PFSK-1 (cell line): ENCODE measurements at regions not wholly inside any gene's neighbourhood (a gene's known extent, or its start where the extent isn't known, plus 50 kb on each side); places are given as distances from the start of the nearest gene placed in this dataset.

Source experiments
- FOXP2 ChIP-seq: optimal IDR thresholded peaks from 2 replicates; pipeline ENCODE3; 2011; ENCODE audit warnings: borderline replicate concordance, control low read depth, inconsistent platforms; ENCODE audit not compliant: insufficient read depth; ENCODE audit errors: extremely low read length, extremely low read depth
- POLR2AphosphoS5 ChIP-seq: IDR thresholded peaks from 2 replicates; pipeline ENCODE4 v1.6.1; 2012; ENCODE audit warnings: low read depth, mild to moderate bottlenecking, control low read depth, low read length, moderate library complexity
- SIN3A ChIP-seq: IDR thresholded peaks from 2 replicates; pipeline ENCODE4 v1.6.1; 2012; ENCODE audit warnings: mild to moderate bottlenecking, low read length, moderate library complexity, borderline replicate concordance; ENCODE audit not compliant: insufficient read depth
- TAF1 ChIP-seq: IDR thresholded peaks from 2 replicates; pipeline ENCODE4 v1.6.1; 2012; ENCODE audit warnings: low read length, control low read depth, borderline replicate concordance; ENCODE audit not compliant: insufficient read depth
- TF ChIP-seq, protein P1 (sequence below), 2 experiments: IDR thresholded peaks; 2 replicates each; pipeline versions ENCODE4 v1.6.1 to v1.8.0; 2011 to 2012; ENCODE audit warnings: low read depth in 2 of 2, low read length in 2 of 2, control low read depth in 1 of 2, inconsistent platforms in 1 of 2, mild to moderate bottlenecking in 1 of 2, moderate library complexity in 1 of 2; ENCODE audit not compliant: insufficient read depth in 1 of 2

DNA sequence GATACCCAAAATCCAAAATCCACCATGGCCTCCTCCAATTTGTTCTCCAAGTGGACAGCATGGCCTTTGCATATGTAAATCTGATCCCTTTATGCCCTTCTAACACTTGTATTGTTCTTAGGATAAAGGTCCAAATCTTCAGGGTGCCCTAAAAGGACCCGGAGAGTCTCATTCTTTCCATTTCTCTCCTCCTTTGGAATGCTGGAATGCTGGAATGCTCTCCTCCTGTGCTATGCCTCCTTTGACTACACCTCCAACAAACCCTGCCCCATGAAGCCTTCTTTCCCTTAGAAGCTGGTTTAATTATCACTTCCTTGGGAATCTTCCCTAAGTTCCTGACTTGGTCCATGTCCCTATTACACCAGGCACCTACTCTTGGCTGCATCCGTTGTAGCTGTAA lies 484.8 kb upstream of the RUNX1 start:
- no peak for TF ChIP-seq TAF1
- no peak for TF ChIP-seq SIN3A
- TF ChIP-seq, protein P1, sequence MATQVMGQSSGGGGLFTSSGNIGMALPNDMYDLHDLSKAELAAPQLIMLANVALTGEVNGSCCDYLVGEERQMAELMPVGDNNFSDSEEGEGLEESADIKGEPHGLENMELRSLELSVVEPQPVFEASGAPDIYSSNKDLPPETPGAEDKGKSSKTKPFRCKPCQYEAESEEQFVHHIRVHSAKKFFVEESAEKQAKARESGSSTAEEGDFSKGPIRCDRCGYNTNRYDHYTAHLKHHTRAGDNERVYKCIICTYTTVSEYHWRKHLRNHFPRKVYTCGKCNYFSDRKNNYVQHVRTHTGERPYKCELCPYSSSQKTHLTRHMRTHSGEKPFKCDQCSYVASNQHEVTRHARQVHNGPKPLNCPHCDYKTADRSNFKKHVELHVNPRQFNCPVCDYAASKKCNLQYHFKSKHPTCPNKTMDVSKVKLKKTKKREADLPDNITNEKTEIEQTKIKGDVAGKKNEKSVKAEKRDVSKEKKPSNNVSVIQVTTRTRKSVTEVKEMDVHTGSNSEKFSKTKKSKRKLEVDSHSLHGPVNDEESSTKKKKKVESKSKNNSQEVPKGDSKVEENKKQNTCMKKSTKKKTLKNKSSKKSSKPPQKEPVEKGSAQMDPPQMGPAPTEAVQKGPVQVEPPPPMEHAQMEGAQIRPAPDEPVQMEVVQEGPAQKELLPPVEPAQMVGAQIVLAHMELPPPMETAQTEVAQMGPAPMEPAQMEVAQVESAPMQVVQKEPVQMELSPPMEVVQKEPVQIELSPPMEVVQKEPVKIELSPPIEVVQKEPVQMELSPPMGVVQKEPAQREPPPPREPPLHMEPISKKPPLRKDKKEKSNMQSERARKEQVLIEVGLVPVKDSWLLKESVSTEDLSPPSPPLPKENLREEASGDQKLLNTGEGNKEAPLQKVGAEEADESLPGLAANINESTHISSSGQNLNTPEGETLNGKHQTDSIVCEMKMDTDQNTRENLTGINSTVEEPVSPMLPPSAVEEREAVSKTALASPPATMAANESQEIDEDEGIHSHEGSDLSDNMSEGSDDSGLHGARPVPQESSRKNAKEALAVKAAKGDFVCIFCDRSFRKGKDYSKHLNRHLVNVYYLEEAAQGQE (IDR thresholded peaks at IDR 0.05; ENCODE audit: insufficient read depth in 1 of 2, low read depth in 2 of 2, low read length in 2 of 2), result no peak
- no peak for TF ChIP-seq FOXP2
- TF ChIP-seq POLR2AphosphoS5, result no peak

DNA sequence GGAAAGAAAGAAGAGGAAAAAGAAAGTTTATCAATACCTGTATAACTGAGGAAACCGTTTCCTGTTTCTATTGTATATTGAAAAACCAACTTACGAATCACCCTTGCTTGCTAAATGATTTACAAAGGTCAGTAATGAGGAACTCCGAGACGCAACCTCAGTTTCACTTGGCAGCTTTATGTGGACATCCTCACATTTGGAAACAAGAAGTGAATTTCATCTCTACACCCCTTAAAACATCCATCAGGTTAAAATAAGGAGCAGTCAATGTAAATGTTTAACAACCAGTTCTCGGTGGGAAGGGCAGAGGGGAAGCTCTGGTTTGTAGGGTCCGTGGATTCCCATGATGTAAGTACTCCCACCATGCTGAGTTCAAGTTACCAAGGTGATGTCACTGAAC lies 481.7 kb upstream of the RUNX1 start:
- TF ChIP-seq POLR2AphosphoS5, result no peak
- TF ChIP-seq SIN3A, result no peak
- TF ChIP-seq TAF1, result no peak
- TF ChIP-seq FOXP2, result no peak
- TF ChIP-seq, protein P1 (IDR thresholded peaks at IDR 0.05; ENCODE audit: insufficient read depth in 1 of 2, low read depth in 2 of 2, low read length in 2 of 2), result no peak

DNA sequence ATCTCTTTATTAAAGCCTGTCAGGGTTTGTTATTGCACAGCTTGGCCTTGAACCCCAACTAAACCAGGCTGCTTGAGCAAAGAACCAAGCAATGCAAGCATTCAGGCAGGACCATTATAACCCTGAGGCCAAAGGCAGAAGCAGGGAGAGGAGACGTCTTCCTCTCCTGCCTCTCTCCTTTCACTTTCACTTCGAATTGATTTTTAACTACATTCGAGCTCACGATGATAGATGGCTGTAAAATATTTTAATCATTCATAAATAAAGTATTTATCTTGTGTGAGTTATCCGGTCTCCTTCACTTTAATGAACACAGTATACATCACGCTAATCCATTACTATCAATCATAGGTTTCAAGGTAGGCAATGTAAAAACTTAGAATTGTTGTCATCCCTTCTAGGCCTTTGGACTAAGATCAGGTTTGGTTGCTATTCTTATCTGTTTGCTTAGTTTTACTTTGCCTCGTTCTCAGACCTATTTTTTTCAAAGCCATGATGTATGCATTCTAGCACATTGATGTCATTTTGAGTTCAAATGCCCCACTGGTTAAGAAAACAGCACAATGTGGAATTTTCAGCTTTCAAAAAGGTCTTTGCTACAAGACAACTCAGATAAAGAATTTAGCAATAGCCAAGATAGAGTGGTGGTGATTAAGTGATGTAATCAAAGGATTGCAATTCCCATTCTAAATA lies 480.2 kb upstream of the RUNX1 start:
- TF ChIP-seq FOXP2, result no peak
- TF ChIP-seq, protein P1 (IDR thresholded peaks at IDR 0.05; ENCODE audit: insufficient read depth in 1 of 2, low read depth in 2 of 2, low read length in 2 of 2), result no peak
- TF ChIP-seq SIN3A, result no peak
- TF ChIP-seq TAF1, result no peak
- no peak for TF ChIP-seq POLR2AphosphoS5

DNA sequence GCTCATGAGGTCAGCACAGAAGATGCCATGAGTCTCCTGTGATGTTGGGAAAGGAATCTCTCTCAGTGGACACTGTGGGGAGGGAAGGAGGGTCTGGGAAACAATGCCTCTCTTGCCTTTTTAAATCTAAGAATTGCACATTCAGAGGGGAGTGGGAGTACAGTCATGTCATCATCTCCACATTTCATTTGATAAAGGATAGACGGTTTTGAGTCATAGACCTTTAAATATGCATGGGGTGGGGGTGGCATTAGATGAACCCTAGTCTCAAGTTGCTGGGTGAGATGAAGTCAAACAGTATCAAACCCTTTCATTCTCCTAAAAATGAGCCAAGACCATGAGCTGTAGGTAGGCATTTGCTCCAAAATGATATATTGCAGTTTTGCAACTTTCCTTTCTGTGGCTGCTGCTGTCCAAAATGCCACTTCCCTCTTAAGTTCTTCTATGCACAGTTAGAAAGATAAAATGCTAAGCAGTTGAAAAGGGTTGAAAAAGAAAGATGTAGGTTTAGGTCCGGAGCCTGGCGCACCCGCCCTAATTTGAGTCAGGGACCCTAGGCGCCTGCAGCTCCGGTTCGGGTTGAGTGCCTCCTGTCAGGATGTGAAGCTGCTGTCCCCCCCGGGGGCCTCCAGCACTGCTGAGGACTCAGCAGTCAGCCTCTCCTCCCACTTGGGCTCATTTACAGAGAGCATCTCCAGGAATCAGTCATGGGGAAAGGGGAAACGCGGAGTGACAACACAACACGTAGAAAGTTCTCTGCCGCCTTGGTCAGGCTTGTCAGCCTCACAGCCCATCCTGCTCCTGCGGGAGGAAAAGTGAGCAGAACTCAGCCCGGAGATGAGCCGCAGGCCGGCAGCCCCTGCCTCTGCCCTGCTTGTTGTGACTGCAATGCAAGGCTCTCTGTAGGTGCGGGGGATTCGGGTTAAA lies 479.3 kb upstream of the RUNX1 start:
- TF ChIP-seq POLR2AphosphoS5, result no peak
- no peak for TF ChIP-seq SIN3A
- TF ChIP-seq, protein P1 (IDR thresholded peaks at IDR 0.05; ENCODE audit: insufficient read depth in 1 of 2, low read depth in 2 of 2, low read length in 2 of 2), result no peak
- no peak for TF ChIP-seq TAF1
- no peak for TF ChIP-seq FOXP2
